Panc1 (cell line): ENCODE measurements at regions not wholly inside any gene's neighbourhood (a gene's known extent, or its start where the extent isn't known, plus 50 kb on each side); places are given as distances from the start of the nearest gene placed in this dataset.

ENCODE experiments used
- CTCF ChIP-seq: fragments of 450-650 bp; IDR thresholded peaks from 2 replicates; pipeline ENCODE4 v1.5.1; 2017; ENCODE audit warnings: mild to moderate bottlenecking
- REST ChIP-seq, 2 experiments: IDR thresholded peaks; 2 replicates each; pipeline ENCODE4 v1.6.1; 2011 to 2012; ENCODE audit warnings: low read depth in 2 of 2, control low read depth in 1 of 2, low read length in 1 of 2, mild to moderate bottlenecking in 1 of 2, moderate library complexity in 1 of 2; ENCODE audit not compliant: insufficient read depth in 1 of 2
- SIN3A ChIP-seq: IDR thresholded peaks from 2 replicates; pipeline ENCODE4 v1.6.1; 2012; ENCODE audit warnings: low read depth, mild to moderate bottlenecking, low read length, moderate library complexity, borderline replicate concordance; ENCODE audit not compliant: insufficient read depth
- TCF7L2 ChIP-seq: IDR thresholded peaks from 2 replicates; pipeline ENCODE4 v1.6.1; 2011; ENCODE audit warnings: mild to moderate bottlenecking, low read depth, low read length, inconsistent platforms

- TF ChIP-seq REST (IDR thresholded peaks at IDR 0.05; ENCODE audit: insufficient read depth in 1 of 2, low read depth in 2 of 2, low read length in 1 of 2): no peak
- TF ChIP-seq CTCF: no peak
- no peak for TF ChIP-seq SIN3A
- no peak for TF ChIP-seq TCF7L2
Observed at GRCh38 chr14:58864751-58865513, 227.2 kb downstream of the DACT1 start.
